AG04449 (cell line): ENCODE measurements at regions not wholly inside any gene's neighbourhood (a gene's known extent, or its start where the extent isn't known, plus 50 kb on each side); places are given as distances from the start of the nearest gene placed in this dataset.

Experiments used
- CTCF ChIA-PET: fragments of 350-600 bp; formaldehyde crosslinking; extraction: SDS; loops from one replicate; lab custom pipeline; 2021; ENCODE audit warnings: antibody characterized with exemption; lab: Yijun Ruan, JAX
- POLR2A ChIA-PET: fragments of 400-600, 350-600 bp; formaldehyde crosslinking; extraction: SDS; loops from one replicate; lab custom pipeline; 2020; ENCODE audit warnings: antibody characterized with exemption, inconsistent platforms; lab: Yijun Ruan, JAX
- DNase-seq: peaks from one replicate; pipeline ENCODE4 v3.0.0-alpha.2; 2010; ENCODE audit warnings: low read depth, low spot score
- H3K4me3 ChIP-seq: 2 replicates; pipeline ENCODE4 v1.5.1; 2011; ENCODE audit warnings: low read depth, mild to moderate bottlenecking, control low read depth, low read length
- CTCF ChIP-seq: IDR thresholded peaks from one replicate; pipeline ENCODE4 v1.5.1; 2011; ENCODE audit warnings: mild to moderate bottlenecking, moderate library complexity, low read length, control low read depth, inconsistent platforms; ENCODE audit not compliant: insufficient read depth; ENCODE audit errors: missing control alignments

- POLR2A ChIA-PET, result no interaction called here
Measured at GRCh38 chr6:164871783-164872182, 437.6 kb downstream of the C6orf118 start.

GRCh38 chr6:164870164-164870563 lies 439.2 kb downstream of the C6orf118 start:
- no peak for TF ChIP-seq CTCF
- no peak for DNase-seq
- POLR2A ChIA-PET, result no interaction called here
- CTCF ChIA-PET, result no interaction called here
- H3K4me3 ChIP-seq, result no peak overlapping the region

More at GRCh38 chr6:164871783-164872182, 437.6 kb downstream of the C6orf118 start:
- CTCF ChIA-PET, result no interaction called here
- no peak for DNase-seq
- H3K4me3 ChIP-seq, result no peak overlapping the region
- no peak for TF ChIP-seq CTCF

- TF ChIP-seq CTCF, result no peak
- POLR2A ChIA-PET, result no interaction called here
- DNase-seq, result no peak
- H3K4me3 ChIP-seq, result no peak overlapping the region
- CTCF ChIA-PET, result no interaction called here
Measured at GRCh38 chr6:164861967-164862366, 447.4 kb downstream of the C6orf118 start.

- POLR2A ChIA-PET, result no interaction called here
- no peak overlapping the region for H3K4me3 ChIP-seq
- CTCF ChIA-PET, result no interaction called here
- DNase-seq, result no peak
- no peak for TF ChIP-seq CTCF
Measured at GRCh38 chr6:164859816-164860215, 449.6 kb downstream of the C6orf118 start.

- ChIA-PET CTCF (no interaction called here), POLR2A (interaction anchor here (0.7 kb wide), 1 partner anchor 1913 kb away, joined by 3 read pairs; no protein-coding TSS in a partner anchor)
- TF ChIP-seq CTCF, result no peak
Measured at GRCh38 chr6:164856138-164856537, 453.3 kb downstream of the C6orf118 start.

GRCh38 chr6:164855281-164855680 lies 454.1 kb downstream of the C6orf118 start:
- H3K4me3 ChIP-seq, result no peak overlapping the region
- ChIA-PET CTCF (no interaction called here), POLR2A (no interaction called here)
- no peak for DNase-seq
- TF ChIP-seq CTCF, result no peak

More at GRCh38 chr6:164856138-164856537, 453.3 kb downstream of the C6orf118 start:
- DNase-seq, result no peak
- H3K4me3 ChIP-seq, result no peak overlapping the region
